ENCODE measurements at regions not wholly inside any gene's neighbourhood (a gene's known extent, or its start where the extent isn't known, plus 50 kb on each side); places are given as distances from the start of the nearest gene placed in this dataset.

GRCh38 chr6:155782739-155783459 lies 327.3 kb upstream of the NOX3 start:
- 90% methylated on average over 4 of the region's 9 CpGs for WGBS
- no peak overlapping the region for H2BK15ac ChIP-seq (ENCODE audit: low read depth, poor library complexity, severe bottlenecking)
- H3K4me2 ChIP-seq (ENCODE audit: low read length, poor library complexity, severe bottlenecking): no peak overlapping the region
- no peak overlapping the region for H2BK12ac ChIP-seq (ENCODE audit: low read length in 2 of 2)
- no peak overlapping the region for H3K23ac ChIP-seq (ENCODE audit: low read length in 2 of 2)
- H3K9me3 ChIP-seq (ENCODE audit: control insufficient read depth, low read length): no peaks in the 10 kb centered on the region
- H3K14ac ChIP-seq (ENCODE audit: low read length in 2 of 2): no peak overlapping the region
- no peak overlapping the region for H2BK5ac ChIP-seq (ENCODE audit: low read depth, low read length, poor library complexity, severe bottlenecking)
- H3K27ac ChIP-seq (ENCODE audit: low read length, poor library complexity, severe bottlenecking): peak overlapping the region; percentile 78
- H3K4me3 ChIP-seq (ENCODE audit: insufficient read depth in 1 of 2, low read depth in 1 of 2, low read length in 2 of 2): no peak overlapping the region
- no peaks in the 10 kb centered on the region for H3K4me1 ChIP-seq (ENCODE audit: control insufficient read depth, insufficient read depth, low read depth, low read length)
- H3K18ac ChIP-seq (ENCODE audit: low read depth in 1 of 2, low read length in 2 of 2): peak overlapping the region in 1 of 2 experiments; percentile 33
- H4K8ac ChIP-seq (ENCODE audit: low read length): no peak overlapping the region
- H2AK5ac ChIP-seq (ENCODE audit: low read length, severe bottlenecking): no peak overlapping the region
- no peak overlapping the region for H2BK120ac ChIP-seq (ENCODE audit: low read depth, low read length)
- H3K9ac ChIP-seq (ENCODE audit: low read length): peak overlapping the region; percentile 90
- H3K27me3 ChIP-seq (ENCODE audit: control insufficient read depth in 1 of 2, insufficient read depth in 1 of 2, low read length in 2 of 2): no peaks in the 10 kb centered on the region
- no peaks in the 10 kb centered on the region for H3K36me3 ChIP-seq (ENCODE audit: control insufficient read depth in 1 of 2, insufficient read depth in 2 of 2, low read depth in 1 of 2, low read length in 2 of 2)
- no peak overlapping the region for H2AFZ ChIP-seq (ENCODE audit: low read depth, low read length)
- no peak overlapping the region for H4K91ac ChIP-seq (ENCODE audit: low read length)
- H3K79me1 ChIP-seq (replicated peaks; ENCODE audit: low read length, poor library complexity, severe bottlenecking): no peaks in the 10 kb centered on the region
- DNase-seq: no peak
- H3K4ac ChIP-seq (ENCODE audit: low read depth in 1 of 2, low read length in 2 of 2): no peak overlapping the region

GRCh38 chr6:155782320-155782731 lies 326.7 kb upstream of the NOX3 start:
- no peak overlapping the region for H2BK12ac ChIP-seq (ENCODE audit: low read length in 2 of 2)
- H3K4me2 ChIP-seq (ENCODE audit: low read length, poor library complexity, severe bottlenecking): no peak overlapping the region
- H4K8ac ChIP-seq (ENCODE audit: low read length): no peak overlapping the region
- H2AFZ ChIP-seq (ENCODE audit: low read depth, low read length): no peak overlapping the region
- H3K14ac ChIP-seq (ENCODE audit: low read length in 2 of 2): no peak overlapping the region
- no peak overlapping the region for H2AK5ac ChIP-seq (ENCODE audit: low read length, severe bottlenecking)
- no peak overlapping the region for H2BK15ac ChIP-seq (ENCODE audit: low read depth, poor library complexity, severe bottlenecking)
- H3K4me1 ChIP-seq (ENCODE audit: control insufficient read depth, insufficient read depth, low read depth, low read length): no peaks in the 10 kb centered on the region
- H4K91ac ChIP-seq (ENCODE audit: low read length): no peak overlapping the region
- no peaks in the 10 kb centered on the region for H3K9me3 ChIP-seq (ENCODE audit: control insufficient read depth, low read length)
- no peak overlapping the region for H3K4ac ChIP-seq (ENCODE audit: low read depth in 1 of 2, low read length in 2 of 2)
- DNase-seq: peak; percentile 81
- no peaks in the 10 kb centered on the region for H3K79me1 ChIP-seq (replicated peaks; ENCODE audit: low read length, poor library complexity, severe bottlenecking)
- H3K23ac ChIP-seq (ENCODE audit: low read length in 2 of 2): no peak overlapping the region
- peak overlapping the region; percentile 90 for H3K9ac ChIP-seq (ENCODE audit: low read length)
- H2BK120ac ChIP-seq (ENCODE audit: low read depth, low read length): no peak overlapping the region
- H2BK5ac ChIP-seq (ENCODE audit: low read depth, low read length, poor library complexity, severe bottlenecking): peak overlapping the region; percentile 67
- no peak overlapping the region for H3K4me3 ChIP-seq (ENCODE audit: insufficient read depth in 1 of 2, low read depth in 1 of 2, low read length in 2 of 2)
- peak overlapping the region in 1 of 2 experiments; percentile 21 for H3K18ac ChIP-seq (ENCODE audit: low read depth in 1 of 2, low read length in 2 of 2)
- no peaks in the 10 kb centered on the region for H3K27me3 ChIP-seq (ENCODE audit: control insufficient read depth in 1 of 2, insufficient read depth in 1 of 2, low read length in 2 of 2)
- H3K36me3 ChIP-seq (ENCODE audit: control insufficient read depth in 1 of 2, insufficient read depth in 2 of 2, low read depth in 1 of 2, low read length in 2 of 2): no peaks in the 10 kb centered on the region
- peak overlapping the region; percentile 95 for H3K27ac ChIP-seq (ENCODE audit: low read length, poor library complexity, severe bottlenecking)

- Histone ChIP-seq H3K27ac (ENCODE audit: low read length, poor library complexity, severe bottlenecking) (no peak overlapping the region), H3K36me3 (ENCODE audit: control insufficient read depth in 1 of 2, insufficient read depth in 2 of 2, low read depth in 1 of 2, low read length in 2 of 2) (no peaks in the 10 kb centered on the region), H3K14ac (ENCODE audit: low read length in 2 of 2) (no peak overlapping the region), H4K91ac (ENCODE audit: low read length) (no peak overlapping the region), H4K8ac (ENCODE audit: low read length) (no peak overlapping the region), H2BK120ac (ENCODE audit: low read depth, low read length) (no peak overlapping the region), H3K4me1 (ENCODE audit: control insufficient read depth, insufficient read depth, low read depth, low read length) (no peaks in the 10 kb centered on the region), H3K18ac (ENCODE audit: low read depth in 1 of 2, low read length in 2 of 2) (no peak overlapping the region), H2BK15ac (ENCODE audit: low read depth, poor library complexity, severe bottlenecking) (no peak overlapping the region), H3K23ac (ENCODE audit: low read length in 2 of 2) (no peak overlapping the region), H3K9me3 (ENCODE audit: control insufficient read depth, low read length) (no peaks in the 10 kb centered on the region), H3K9ac (ENCODE audit: low read length) (no peak overlapping the region), H3K4me3 (ENCODE audit: insufficient read depth in 1 of 2, low read depth in 1 of 2, low read length in 2 of 2) (no peak overlapping the region), H3K27me3 (ENCODE audit: control insufficient read depth in 1 of 2, insufficient read depth in 1 of 2, low read length in 2 of 2) (no peaks in the 10 kb centered on the region), H2BK12ac (ENCODE audit: low read length in 2 of 2) (no peak overlapping the region), H2AK5ac (ENCODE audit: low read length, severe bottlenecking) (no peak overlapping the region), H3K4me2 (ENCODE audit: low read length, poor library complexity, severe bottlenecking) (no peak overlapping the region), H3K79me1 (replicated peaks; ENCODE audit: low read length, poor library complexity, severe bottlenecking) (no peaks in the 10 kb centered on the region), H3K4ac (ENCODE audit: low read depth in 1 of 2, low read length in 2 of 2) (no peak overlapping the region), H2BK5ac (ENCODE audit: low read depth, low read length, poor library complexity, severe bottlenecking) (no peak overlapping the region), H2AFZ (ENCODE audit: low read depth, low read length) (no peak overlapping the region)
- WGBS: 100% methylated on average over 2 of the region's 2 CpGs
- no peak for DNase-seq
These were observed 323.8 kb upstream of the NOX3 start for GRCh38 chr6:155779456-155779855.

- no peak overlapping the region for H2AFZ ChIP-seq (ENCODE audit: low read depth, low read length)
- H4K91ac ChIP-seq (ENCODE audit: low read length): no peak overlapping the region
- H3K14ac ChIP-seq (ENCODE audit: low read length in 2 of 2): no peak overlapping the region
- H3K27ac ChIP-seq (ENCODE audit: low read length, poor library complexity, severe bottlenecking): no peak overlapping the region
- H2BK5ac ChIP-seq (ENCODE audit: low read depth, low read length, poor library complexity, severe bottlenecking): no peak overlapping the region
- H2BK15ac ChIP-seq (ENCODE audit: low read depth, poor library complexity, severe bottlenecking): no peak overlapping the region
- no peak overlapping the region for H4K8ac ChIP-seq (ENCODE audit: low read length)
- H2BK12ac ChIP-seq (ENCODE audit: low read length in 2 of 2): no peak overlapping the region
- DNase-seq: no peak
- no peak overlapping the region for H3K18ac ChIP-seq (ENCODE audit: low read depth in 1 of 2, low read length in 2 of 2)
- H3K9ac ChIP-seq (ENCODE audit: low read length): no peak overlapping the region
- H2AK5ac ChIP-seq (ENCODE audit: low read length, severe bottlenecking): no peak overlapping the region
- no peaks in the 10 kb centered on the region for H3K27me3 ChIP-seq (ENCODE audit: control insufficient read depth in 1 of 2, insufficient read depth in 1 of 2, low read length in 2 of 2)
- no peaks in the 10 kb centered on the region for H3K79me1 ChIP-seq (replicated peaks; ENCODE audit: low read length, poor library complexity, severe bottlenecking)
- H3K23ac ChIP-seq (ENCODE audit: low read length in 2 of 2): no peak overlapping the region
- no peak overlapping the region for H3K4me3 ChIP-seq (ENCODE audit: insufficient read depth in 1 of 2, low read depth in 1 of 2, low read length in 2 of 2)
- H3K36me3 ChIP-seq (ENCODE audit: control insufficient read depth in 1 of 2, insufficient read depth in 2 of 2, low read depth in 1 of 2, low read length in 2 of 2): no peaks in the 10 kb centered on the region
- no peak overlapping the region for H3K4ac ChIP-seq (ENCODE audit: low read depth in 1 of 2, low read length in 2 of 2)
- H3K9me3 ChIP-seq (ENCODE audit: control insufficient read depth, low read length): no peaks in the 10 kb centered on the region
- no peaks in the 10 kb centered on the region for H3K4me1 ChIP-seq (ENCODE audit: control insufficient read depth, insufficient read depth, low read depth, low read length)
- H3K4me2 ChIP-seq (ENCODE audit: low read length, poor library complexity, severe bottlenecking): no peak overlapping the region
- WGBS: 92% methylated on average over 2 of the region's 2 CpGs
- no peak overlapping the region for H2BK120ac ChIP-seq (ENCODE audit: low read depth, low read length)
These were observed 322.7 kb upstream of the NOX3 start for GRCh38 chr6:155778336-155778735.
